ENCODE measurements at regions not wholly inside any gene's neighbourhood (a gene's known extent, or its start where the extent isn't known, plus 50 kb on each side); places are given as distances from the start of the nearest gene placed in this dataset.

GRCh38 chr4:12028258-12028657 is 599.6 kb upstream of the HS3ST1 start:
- no peak for TF ChIP-seq RAD21 (CRISPR knock-in tag; conservative IDR thresholded peaks at IDR 0.05 in 1 of 2, IDR thresholded peaks at IDR 0.05 in 1 of 2)
- no peak for TF ChIP-seq CTCF (IDR thresholded peaks at IDR 0.05 in 2 of 3, conservative IDR thresholded peaks at IDR 0.05 in 1 of 3; ENCODE audit: insufficient read depth in 2 of 3, low read depth in 1 of 3, low read length in 3 of 3)
- TF ChIP-seq MEIS2 (IDR thresholded peaks at IDR 0.05; ENCODE audit: partially characterized antibody): no peak
- no peak for TF ChIP-seq POLR2A (conservative IDR thresholded peaks at IDR 0.05)
- TF ChIP-seq MCM3 (IDR thresholded peaks at IDR 0.05): no peak
- no peak for TF ChIP-seq PBX2 (CRISPR knock-in tag; IDR thresholded peaks at IDR 0.05; ENCODE audit: low read depth)
- no peak for TF ChIP-seq PBX2 (tag; conservative IDR thresholded peaks at IDR 0.05; ENCODE audit: low read depth)
- TF ChIP-seq POLR2AphosphoS5 (IDR thresholded peaks at IDR 0.05; ENCODE audit: control insufficient read depth, insufficient read depth, low read depth, low read length): no peak
- no peak for TF ChIP-seq RBBP5 (IDR thresholded peaks at IDR 0.05; ENCODE audit: borderline replicate concordance, insufficient read depth, low read length, poor library complexity, severe bottlenecking)
- no peak for TF ChIP-seq EP300 (IDR thresholded peaks at IDR 0.05; ENCODE audit: low read length)

Measured in K562 (cell line).